Choroid plexus epithelial cell (primary cell): ENCODE measurements at regions not wholly inside any gene's neighbourhood (a gene's known extent, or its start where the extent isn't known, plus 50 kb on each side); places are given as distances from the start of the nearest gene placed in this dataset.

Source experiments
- DNase-seq: peaks from one replicate; pipeline ENCODE4 v3.0.0-alpha.2; 2010; ENCODE audit warnings: low read depth
- H3K4me3 ChIP-seq: 2 replicates; pipeline ENCODE4 v1.5.1; 2011; ENCODE audit warnings: low read depth, mild to moderate bottlenecking, control low read depth, low read length, moderate library complexity
- CTCF ChIP-seq: conservative IDR thresholded peaks from 2 replicates; pipeline ENCODE4 v1.5.1; 2011; ENCODE audit warnings: low read depth, mild to moderate bottlenecking, control low read depth, inconsistent platforms, low read length, moderate library complexity

- TF ChIP-seq CTCF: no peak
- no peak overlapping the region for H3K4me3 ChIP-seq
- DNase-seq: no peak
Measured at GRCh38 chr12:107549651-107550480, 135.7 kb upstream of the PWP1 start.

DNA sequence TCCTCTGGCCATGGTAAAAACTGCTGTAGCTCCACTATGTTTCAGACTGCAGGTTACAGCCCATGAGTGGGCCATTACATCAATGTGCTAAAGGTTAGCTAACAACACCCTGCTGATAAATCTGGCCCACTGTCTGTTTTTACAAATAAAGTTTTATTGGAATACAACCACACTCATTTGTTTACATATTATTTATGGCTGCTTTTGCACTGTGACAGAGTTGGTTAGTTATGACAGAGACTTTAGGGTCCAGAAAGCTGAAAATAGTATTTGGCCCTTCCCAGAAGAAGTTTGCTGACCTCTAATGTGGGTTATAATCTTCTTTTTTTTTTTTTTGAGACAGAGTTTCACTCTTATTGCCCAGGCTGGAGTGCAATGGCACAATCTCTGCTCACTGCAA is 134.2 kb upstream of the PWP1 start:
- H3K4me3 ChIP-seq: no peak overlapping the region
- DNase-seq: no peak
- no peak for TF ChIP-seq CTCF

- DNase-seq: no peak
- no peak for TF ChIP-seq CTCF
- H3K4me3 ChIP-seq: no peak overlapping the region
Measured at GRCh38 chr12:107552263-107552662, 133.3 kb upstream of the PWP1 start.

- no peak overlapping the region for H3K4me3 ChIP-seq
- DNase-seq: no peak
- TF ChIP-seq CTCF: no peak
Measured at GRCh38 chr12:107553211-107553765, 132.3 kb upstream of the PWP1 start.

DNA sequence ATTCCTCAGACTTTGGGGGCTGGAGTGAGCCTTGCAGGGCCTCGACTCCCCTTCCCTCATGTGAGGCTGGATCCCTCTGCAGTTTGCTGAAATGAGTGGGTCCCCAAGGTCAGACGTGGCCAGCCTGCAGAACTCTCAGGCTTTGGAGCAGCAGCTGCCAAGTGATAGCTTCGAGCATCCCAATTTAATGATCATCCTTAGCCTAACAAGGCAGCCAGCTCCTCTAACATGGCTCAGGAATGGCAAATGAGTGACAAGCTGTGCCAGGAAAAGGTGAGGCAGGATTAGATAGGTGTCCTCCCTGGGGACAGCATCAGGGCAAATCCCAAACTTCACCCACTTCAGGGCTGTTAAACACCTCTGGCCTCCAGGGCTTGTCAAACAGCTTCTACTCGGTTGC is 130.7 kb upstream of the PWP1 start:
- TF ChIP-seq CTCF: no peak
- no peak overlapping the region for H3K4me3 ChIP-seq
- no peak for DNase-seq

- no peak for DNase-seq
- TF ChIP-seq CTCF: no peak
- H3K4me3 ChIP-seq: no peak overlapping the region
Measured at GRCh38 chr12:107557026-107557425, 128.6 kb upstream of the PWP1 start.

- no peak for DNase-seq
- no peak for TF ChIP-seq CTCF
- H3K4me3 ChIP-seq: no peak overlapping the region
Measured at GRCh38 chr12:107557589-107558100, 128.0 kb upstream of the PWP1 start.
